H9 (cell line): ENCODE measurements at regions not wholly inside any gene's neighbourhood (a gene's known extent, or its start where the extent isn't known, plus 50 kb on each side); places are given as distances from the start of the nearest gene placed in this dataset.

Experiments
- DNase-seq: peaks from one replicate; pipeline ENCODE4 v3.0.0-alpha.2; 2017
- H2AFZ ChIP-seq: one replicate; pipeline ENCODE4 v1.6.1; 2013; ENCODE audit warnings: mild to moderate bottlenecking, low read length, control low read depth, moderate library complexity
- H2AK5ac ChIP-seq: 2 replicates; pipeline ENCODE4 v1.6.1; 2013; ENCODE audit warnings: low read length, control low read depth, mixed read lengths; ENCODE audit not compliant: insufficient read length
- H2BK120ac ChIP-seq: one replicate; pipeline ENCODE4 v1.6.1; 2013; ENCODE audit warnings: low read depth, mild to moderate bottlenecking, low read length, control low read depth, inconsistent platforms; ENCODE audit not compliant: poor library complexity, severe bottlenecking
- H2BK12ac ChIP-seq: 2 replicates; pipeline ENCODE4 v1.6.1; 2013; ENCODE audit warnings: low read length, control low read depth, mixed read lengths, low read depth; ENCODE audit not compliant: insufficient read length
- H2BK15ac ChIP-seq: 2 replicates; pipeline ENCODE4 v1.6.1; 2013; ENCODE audit warnings: low read depth, low read length, control low read depth
- H2BK20ac ChIP-seq: one replicate; pipeline ENCODE4 v1.6.1; 2013; ENCODE audit warnings: low read depth, mild to moderate bottlenecking, low read length, control low read depth, inconsistent platforms; ENCODE audit not compliant: poor library complexity, severe bottlenecking
- H2BK5ac ChIP-seq: 2 replicates; pipeline ENCODE4 v1.6.1; 2013; ENCODE audit warnings: low read length, control low read depth, mixed read lengths; ENCODE audit not compliant: insufficient read length
- H3K14ac ChIP-seq: 2 replicates; pipeline ENCODE4 v1.6.1; 2013; ENCODE audit warnings: low read length, control low read depth; ENCODE audit not compliant: insufficient read depth
- H3K18ac ChIP-seq: 2 replicates; pipeline ENCODE4 v1.6.1; 2013; ENCODE audit warnings: low read depth, mild to moderate bottlenecking, mixed read lengths, low read length, control low read depth; ENCODE audit not compliant: insufficient read length
- H3K23ac ChIP-seq: 2 replicates; pipeline ENCODE4 v1.6.1; 2013; ENCODE audit warnings: low read length, control low read depth, mixed read lengths, low read depth; ENCODE audit not compliant: insufficient read length
- H3K23me2 ChIP-seq: 2 replicates; pipeline ENCODE4 v1.6.1; 2013; ENCODE audit warnings: low read depth, mild to moderate bottlenecking, mixed read lengths, low read length, control low read depth; ENCODE audit not compliant: insufficient read length, poor library complexity, severe bottlenecking
- H3K27ac ChIP-seq: 2 replicates; pipeline ENCODE4 v1.5.1; 2013; ENCODE audit warnings: low read length, control low read depth, mixed read lengths, low read depth; ENCODE audit not compliant: insufficient read length
- H3K27me3 ChIP-seq: 2 replicates; pipeline ENCODE4 v1.6.1; 2013; ENCODE audit warnings: low read length, control low read depth, inconsistent platforms; ENCODE audit not compliant: insufficient read depth
- H3K4ac ChIP-seq: 2 replicates; pipeline ENCODE4 v1.6.1; 2013; ENCODE audit warnings: low read depth, mild to moderate bottlenecking, control low read depth, inconsistent platforms, low read length, moderate library complexity
- H3K4me1 ChIP-seq: 2 replicates; pipeline ENCODE4 v1.6.1; 2013; ENCODE audit warnings: low read length, control low read depth, inconsistent platforms; ENCODE audit not compliant: insufficient read depth
- H3K4me2 ChIP-seq: 2 replicates; pipeline ENCODE4 v1.6.1; 2013; ENCODE audit warnings: low read length, control low read depth, mixed read lengths; ENCODE audit not compliant: insufficient read length, insufficient read depth
- H3K56ac ChIP-seq: 2 replicates; pipeline ENCODE4 v1.6.1; 2013; ENCODE audit warnings: low read depth, mild to moderate bottlenecking, mixed read lengths, low read length, control low read depth; ENCODE audit not compliant: insufficient read length
- H3K79me1 ChIP-seq: 2 replicates; pipeline ENCODE4 v1.6.1; 2013; ENCODE audit warnings: low read depth, mild to moderate bottlenecking, moderate library complexity, low read length, control low read depth, inconsistent platforms; ENCODE audit not compliant: insufficient read depth, poor library complexity, severe bottlenecking
- H3K79me2 ChIP-seq: 2 replicates; pipeline ENCODE4 v1.6.1; 2013; ENCODE audit warnings: low read length, control low read depth, inconsistent platforms; ENCODE audit not compliant: insufficient read depth
- H3K9ac ChIP-seq: 2 replicates; pipeline ENCODE4 v1.6.1; 2013; ENCODE audit warnings: low read length, control low read depth, mixed read lengths; ENCODE audit not compliant: insufficient read length; ENCODE audit errors: extremely low read depth
- H3K9me3 ChIP-seq: one replicate; pipeline ENCODE4 v1.6.1; 2013; ENCODE audit warnings: low read depth, low read length, inconsistent platforms; ENCODE audit not compliant: control insufficient read depth
- H3T11ph ChIP-seq: one replicate; pipeline ENCODE4 v1.6.1; 2013; ENCODE audit warnings: mild to moderate bottlenecking, low read length, control low read depth, inconsistent platforms
- H4K20me1 ChIP-seq: one replicate; pipeline ENCODE4 v1.6.1; 2013; ENCODE audit not compliant: control insufficient read depth, insufficient read length, insufficient read depth
- H4K5ac ChIP-seq: 2 replicates; pipeline ENCODE4 v1.6.1; 2013; ENCODE audit warnings: low read depth, mild to moderate bottlenecking, mixed read lengths, low read length, control low read depth; ENCODE audit not compliant: insufficient read length
- H4K8ac ChIP-seq: replicated peaks from 2 replicates; pipeline ENCODE4 v1.6.1; 2013; ENCODE audit warnings: low read length, control low read depth, mixed read lengths, low read depth; ENCODE audit not compliant: insufficient read length
- H4K91ac ChIP-seq: 2 replicates; pipeline ENCODE4 v1.6.1; 2013; ENCODE audit warnings: low read depth, mild to moderate bottlenecking, moderate library complexity, mixed read lengths, low read length, control low read depth; ENCODE audit not compliant: insufficient read length
- H3K27ac Mint-ChIP-seq, 3 experiments: 2 replicates in 2 of 3; 3 replicates in 1 of 3; pipeline ENCODE4 v1.8.0; 2020 to 2021; ENCODE audit warnings: mixed read lengths in 3 of 3, mild to moderate bottlenecking in 1 of 3, moderate library complexity in 1 of 3
- H3K27me3 Mint-ChIP-seq: 2 replicates; pipeline ENCODE4 v1.8.0; 2021; ENCODE audit warnings: low read depth, mild to moderate bottlenecking, moderate library complexity, mixed read lengths
- H3K36me3 Mint-ChIP-seq, 3 experiments: 2 replicates in 2 of 3; 3 replicates in 1 of 3; pipeline ENCODE4 v1.8.0; 2020 to 2021; ENCODE audit warnings: low read depth in 3 of 3, mixed read lengths in 3 of 3; ENCODE audit not compliant: insufficient read depth in 1 of 3
- H3K4me1 Mint-ChIP-seq, 2 experiments: 2 replicates each; pipeline ENCODE4 v1.8.0; 2020; ENCODE audit warnings: mixed read lengths in 2 of 2
- H3K4me3 Mint-ChIP-seq, 2 experiments: 2 replicates in 1 of 2; 3 replicates in 1 of 2; pipeline ENCODE4 v1.8.0; 2020 to 2021; ENCODE audit warnings: mild to moderate bottlenecking in 2 of 2, mixed read lengths in 2 of 2, moderate library complexity in 1 of 2
- H3K9me3 Mint-ChIP-seq, 2 experiments: 2 replicates in 1 of 2; 3 replicates in 1 of 2; pipeline ENCODE4 v1.8.0; 2020; ENCODE audit warnings: mild to moderate bottlenecking in 2 of 2, mixed read lengths in 2 of 2, moderate library complexity in 1 of 2
- CTCF ChIP-seq: fragments of 200-600 bp; sonication (generic); conservative IDR thresholded peaks from 3 replicates; pipeline ENCODE4 v1.8.0; 2021; ENCODE audit warnings: antibody characterized with exemption, mild to moderate bottlenecking
- WGBS: extraction: QIAGEN DNeasy Blood & Tissue Kit; methylation state at CpG from one replicate; pipeline ENCODE4 v1.1.7; 2013; ENCODE audit warnings: missing lambda C conversion rate, low lambda C conversion rate, mixed read lengths; ENCODE audit not compliant: insufficient read length; ENCODE audit errors: extremely low coverage; 5-methylcytosine and 5-hydroxymethylcytosine counted together

- no peak overlapping the region for H3K4me3 Mint-ChIP-seq
- H3K27me3 Mint-ChIP-seq, result no peaks in the 10 kb centered on the region
- no peaks in the 10 kb centered on the region for H3K23me2 ChIP-seq
- H3T11ph ChIP-seq, result no peak overlapping the region
- H2BK20ac ChIP-seq, result no peak overlapping the region
- no peak overlapping the region for H2BK120ac ChIP-seq
- no peaks in the 10 kb centered on the region for H3K79me1 ChIP-seq
- no peak overlapping the region for H3K4me2 ChIP-seq
- no peak overlapping the region for H3K27ac Mint-ChIP-seq
- no peak for TF ChIP-seq CTCF
- peaks cover 26 to 27% of the 10 kb centered on the region in 2 experiments for H3K4me1 Mint-ChIP-seq
- H3K27me3 ChIP-seq, result no peaks in the 10 kb centered on the region
- no peak overlapping the region for H3K56ac ChIP-seq
- H3K23ac ChIP-seq, result no peak overlapping the region
- no peaks in the 10 kb centered on the region for H3K36me3 Mint-ChIP-seq
- no peak overlapping the region for H4K91ac ChIP-seq
- no peak overlapping the region for H2BK15ac ChIP-seq
- no peak overlapping the region for H2BK5ac ChIP-seq
- no peak overlapping the region for H2AK5ac ChIP-seq
- H3K9ac ChIP-seq, result no peak overlapping the region
- no peaks in the 10 kb centered on the region for H3K9me3 ChIP-seq
- no peak overlapping the region for H3K27ac ChIP-seq
- H4K20me1 ChIP-seq, result no peaks in the 10 kb centered on the region
- H3K9me3 Mint-ChIP-seq, result no peaks in the 10 kb centered on the region
- H3K4me1 ChIP-seq, result peaks cover 6% of the 10 kb centered on the region; the same call in 1 of the 2 replicates
- WGBS, result no CpG with 5 or more reads among the region's 3 CpGs
- H2BK12ac ChIP-seq, result no peak overlapping the region
- H3K79me2 ChIP-seq, result no peaks in the 10 kb centered on the region
- no peak for DNase-seq
- no peak overlapping the region for H2AFZ ChIP-seq
- H3K4ac ChIP-seq, result no peak overlapping the region
- no peak overlapping the region for H3K14ac ChIP-seq
- H4K8ac ChIP-seq, result no peak overlapping the region
- no peak overlapping the region for H4K5ac ChIP-seq
- no peak overlapping the region for H3K18ac ChIP-seq
Observed at GRCh38 chr1:208595236-208595635, 351.1 kb upstream of the PLXNA2 start.
